HL-60 (cell line): ENCODE measurements at regions not wholly inside any gene's neighbourhood (a gene's known extent, or its start where the extent isn't known, plus 50 kb on each side); places are given as distances from the start of the nearest gene placed in this dataset.

ENCODE experiments used
- DNase-seq, 2 experiments: peaks; one replicate each; pipeline ENCODE4 v3.0.0-alpha.2; 2010 to 2020; ENCODE audit warnings: low read depth in 1 of 2, low spot score in 1 of 2
- H3K27ac ChIP-seq: fragments of 250-450 bp; sonication (Bioruptor Pico); replicated peaks from 2 replicates; pipeline ENCODE4 v1.5.1; 2020; ENCODE audit warnings: mild to moderate bottlenecking, moderate library complexity
- H3K27me3 ChIP-seq: fragments of 250-450 bp; sonication (Bioruptor Pico); 2 replicates; pipeline ENCODE4 v1.5.1; 2021; ENCODE audit warnings: mild to moderate bottlenecking, moderate library complexity; ENCODE audit not compliant: insufficient read depth, poor library complexity, severe bottlenecking
- H3K4me3 ChIP-seq: replicated peaks from 2 replicates; pipeline ENCODE4 v1.5.1; 2011; ENCODE audit warnings: mild to moderate bottlenecking, control low read depth, low read length; ENCODE audit not compliant: insufficient read depth
- GABPA ChIP-seq: IDR thresholded peaks from 2 replicates; pipeline ENCODE4 v1.6.1; 2012; ENCODE audit warnings: low read depth
- POLR2AphosphoS5 ChIP-seq: IDR thresholded peaks from 2 replicates; pipeline ENCODE4 v1.6.1; 2012; ENCODE audit warnings: low read depth
- SPI1 ChIP-seq: IDR thresholded peaks from 2 replicates; pipeline ENCODE4 v1.6.1; 2012; ENCODE audit warnings: low read depth, mild to moderate bottlenecking, borderline replicate concordance
- TF ChIP-seq, protein P1 (sequence below): IDR thresholded peaks from one replicate; pipeline ENCODE4 v1.5.1; 2011; ENCODE audit warnings: low read length, control low read depth, inconsistent platforms; ENCODE audit not compliant: insufficient read depth
- TF ChIP-seq, protein P2 (sequence below): IDR thresholded peaks from 2 replicates; pipeline ENCODE4 v1.6.1; 2012; ENCODE audit warnings: low read depth; ENCODE audit not compliant: insufficient replicate concordance

DNA sequence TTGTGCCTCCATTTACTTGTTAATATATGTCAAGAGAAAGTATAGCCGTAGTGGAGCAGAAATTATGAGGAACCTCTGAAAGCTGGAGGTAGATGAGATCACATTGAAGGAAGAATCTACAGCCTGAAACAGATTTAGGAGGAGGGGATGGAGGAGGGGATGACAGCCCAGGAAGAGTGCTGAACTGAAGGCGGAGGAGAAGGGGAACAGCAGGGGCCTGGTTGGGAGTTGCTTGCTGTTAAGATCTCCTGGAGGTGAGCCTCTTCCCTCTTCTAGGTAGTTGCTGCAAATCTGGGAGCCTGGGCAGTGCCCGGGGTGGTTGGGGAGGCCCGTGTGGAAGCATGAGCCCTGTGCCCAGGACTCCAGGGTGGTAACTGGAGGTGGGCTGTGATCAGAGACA lies 111.8 kb upstream of the SEMA6A start:
- DNase-seq = no peak
- Histone ChIP-seq H3K27me3 (no peaks in the 10 kb centered on the region), H3K4me3 (no peak overlapping the region), H3K27ac (no peak overlapping the region)
- TF ChIP-seq, protein P1, sequence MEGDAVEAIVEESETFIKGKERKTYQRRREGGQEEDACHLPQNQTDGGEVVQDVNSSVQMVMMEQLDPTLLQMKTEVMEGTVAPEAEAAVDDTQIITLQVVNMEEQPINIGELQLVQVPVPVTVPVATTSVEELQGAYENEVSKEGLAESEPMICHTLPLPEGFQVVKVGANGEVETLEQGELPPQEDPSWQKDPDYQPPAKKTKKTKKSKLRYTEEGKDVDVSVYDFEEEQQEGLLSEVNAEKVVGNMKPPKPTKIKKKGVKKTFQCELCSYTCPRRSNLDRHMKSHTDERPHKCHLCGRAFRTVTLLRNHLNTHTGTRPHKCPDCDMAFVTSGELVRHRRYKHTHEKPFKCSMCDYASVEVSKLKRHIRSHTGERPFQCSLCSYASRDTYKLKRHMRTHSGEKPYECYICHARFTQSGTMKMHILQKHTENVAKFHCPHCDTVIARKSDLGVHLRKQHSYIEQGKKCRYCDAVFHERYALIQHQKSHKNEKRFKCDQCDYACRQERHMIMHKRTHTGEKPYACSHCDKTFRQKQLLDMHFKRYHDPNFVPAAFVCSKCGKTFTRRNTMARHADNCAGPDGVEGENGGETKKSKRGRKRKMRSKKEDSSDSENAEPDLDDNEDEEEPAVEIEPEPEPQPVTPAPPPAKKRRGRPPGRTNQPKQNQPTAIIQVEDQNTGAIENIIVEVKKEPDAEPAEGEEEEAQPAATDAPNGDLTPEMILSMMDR = no peak
- no peak for TF ChIP-seq SPI1
- TF ChIP-seq, protein P2, sequence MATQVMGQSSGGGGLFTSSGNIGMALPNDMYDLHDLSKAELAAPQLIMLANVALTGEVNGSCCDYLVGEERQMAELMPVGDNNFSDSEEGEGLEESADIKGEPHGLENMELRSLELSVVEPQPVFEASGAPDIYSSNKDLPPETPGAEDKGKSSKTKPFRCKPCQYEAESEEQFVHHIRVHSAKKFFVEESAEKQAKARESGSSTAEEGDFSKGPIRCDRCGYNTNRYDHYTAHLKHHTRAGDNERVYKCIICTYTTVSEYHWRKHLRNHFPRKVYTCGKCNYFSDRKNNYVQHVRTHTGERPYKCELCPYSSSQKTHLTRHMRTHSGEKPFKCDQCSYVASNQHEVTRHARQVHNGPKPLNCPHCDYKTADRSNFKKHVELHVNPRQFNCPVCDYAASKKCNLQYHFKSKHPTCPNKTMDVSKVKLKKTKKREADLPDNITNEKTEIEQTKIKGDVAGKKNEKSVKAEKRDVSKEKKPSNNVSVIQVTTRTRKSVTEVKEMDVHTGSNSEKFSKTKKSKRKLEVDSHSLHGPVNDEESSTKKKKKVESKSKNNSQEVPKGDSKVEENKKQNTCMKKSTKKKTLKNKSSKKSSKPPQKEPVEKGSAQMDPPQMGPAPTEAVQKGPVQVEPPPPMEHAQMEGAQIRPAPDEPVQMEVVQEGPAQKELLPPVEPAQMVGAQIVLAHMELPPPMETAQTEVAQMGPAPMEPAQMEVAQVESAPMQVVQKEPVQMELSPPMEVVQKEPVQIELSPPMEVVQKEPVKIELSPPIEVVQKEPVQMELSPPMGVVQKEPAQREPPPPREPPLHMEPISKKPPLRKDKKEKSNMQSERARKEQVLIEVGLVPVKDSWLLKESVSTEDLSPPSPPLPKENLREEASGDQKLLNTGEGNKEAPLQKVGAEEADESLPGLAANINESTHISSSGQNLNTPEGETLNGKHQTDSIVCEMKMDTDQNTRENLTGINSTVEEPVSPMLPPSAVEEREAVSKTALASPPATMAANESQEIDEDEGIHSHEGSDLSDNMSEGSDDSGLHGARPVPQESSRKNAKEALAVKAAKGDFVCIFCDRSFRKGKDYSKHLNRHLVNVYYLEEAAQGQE = no peak
- no peak for TF ChIP-seq GABPA

DNA sequence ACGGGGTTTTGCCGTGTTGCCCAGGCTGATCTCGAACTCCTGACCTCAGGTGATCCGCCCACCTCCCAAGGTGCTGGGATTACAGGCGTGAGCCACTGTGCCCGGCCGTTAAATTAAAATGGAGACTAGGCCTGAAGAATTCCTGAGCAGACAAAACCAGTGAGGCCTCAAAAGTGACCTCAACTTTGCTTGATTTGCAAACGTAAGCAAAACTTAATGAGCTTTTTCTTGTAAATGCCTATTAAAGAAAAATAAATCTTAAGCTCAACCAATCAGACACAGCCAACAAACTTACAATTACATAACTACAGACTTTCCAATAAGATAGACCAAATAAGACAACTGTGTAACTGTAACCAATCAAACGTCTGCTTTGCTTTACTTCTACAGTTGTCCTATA lies 111.3 kb upstream of the SEMA6A start:
- DNase-seq = no peak
- H3K27ac ChIP-seq = no peak overlapping the region
- TF ChIP-seq GABPA (no peak), SPI1 (no peak), POLR2AphosphoS5 (no peak)
- TF ChIP-seq, protein P1 = no peak
- TF ChIP-seq, protein P2 = no peak
- H3K27me3 ChIP-seq = no peaks in the 10 kb centered on the region
- no peak overlapping the region for H3K4me3 ChIP-seq

DNA sequence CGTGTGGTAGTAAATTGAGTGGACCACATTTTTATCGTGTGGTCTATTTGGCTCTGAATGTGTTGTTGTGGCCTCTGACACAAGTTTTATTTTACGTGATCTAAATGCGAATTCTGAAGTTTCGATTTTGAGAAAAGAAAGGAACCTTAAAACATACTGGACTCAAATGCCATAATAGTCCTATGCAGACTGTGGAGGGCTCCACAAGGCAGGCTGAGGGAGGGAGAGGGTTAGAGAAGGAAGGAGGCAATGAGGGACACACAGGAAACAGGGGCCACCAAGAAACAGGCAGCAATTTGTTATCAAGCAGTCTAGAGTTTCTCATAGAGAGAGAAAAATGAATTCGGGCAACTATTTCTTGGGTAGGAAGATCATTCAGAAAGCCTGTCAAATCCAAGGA lies 110.4 kb upstream of the SEMA6A start:
- TF ChIP-seq, protein P2 = no peak
- TF ChIP-seq, protein P1 = no peak
- TF ChIP-seq SPI1 (no peak), GABPA (no peak), POLR2AphosphoS5 (no peak)
- DNase-seq = no peak
- no peak overlapping the region for H3K27ac ChIP-seq
- H3K27me3 ChIP-seq = no peaks in the 10 kb centered on the region
- H3K4me3 ChIP-seq = no peak overlapping the region
